ENCODE measurements at regions not wholly inside any gene's neighbourhood (a gene's known extent, or its start where the extent isn't known, plus 50 kb on each side); places are given as distances from the start of the nearest gene placed in this dataset.
"Not testable (repeated sequence)": the region's sequence is repeated elsewhere in the genome, so short reads cannot be mapped to it uniquely, and the experiment has no call there.

- no peak overlapping the region for H3K27ac ChIP-seq
These were observed 96.7 kb downstream of the ASB1 start for GRCh38 chr2:238523158-238524110.

GRCh38 chr2:238524426-238524983, 97.8 kb downstream of the ASB1 start:
- no peak for TF ChIP-seq CTCF (conservative IDR thresholded peaks at IDR 0.05)
- no peak overlapping the region for H3K27ac ChIP-seq

More at GRCh38 chr2:238523158-238524110, 96.7 kb downstream of the ASB1 start:
- TF ChIP-seq CTCF (conservative IDR thresholded peaks at IDR 0.05): no peak

GRCh38 chr2:238525990-238526389, 99.3 kb downstream of the ASB1 start:
- no peak overlapping the region for H3K27ac ChIP-seq
- no peak for TF ChIP-seq CTCF (conservative IDR thresholded peaks at IDR 0.05)

- TF ChIP-seq CTCF (conservative IDR thresholded peaks at IDR 0.05): no peak
- H3K27ac ChIP-seq: no peak overlapping the region
These were observed 100.8 kb downstream of the ASB1 start for GRCh38 chr2:238527565-238527964.

- peak; percentile 21 for TF ChIP-seq CTCF (conservative IDR thresholded peaks at IDR 0.05)
- H3K27ac ChIP-seq: peak overlapping the region; percentile 26
These were observed 102.4 kb downstream of the ASB1 start for GRCh38 chr2:238528953-238529781.

- H3K27ac ChIP-seq: not testable (repeated sequence)
These were observed 104.4 kb downstream of the ASB1 start for GRCh38 chr2:238531017-238531645.

GRCh38 chr2:238543732-238544131, 117.0 kb downstream of the ASB1 start:
- H3K27ac ChIP-seq: not testable (repeated sequence)

GRCh38 chr2:238548902-238549462, 122.3 kb downstream of the ASB1 start:
- TF ChIP-seq CTCF (conservative IDR thresholded peaks at IDR 0.05): no peak
- H3K27ac ChIP-seq: no peak overlapping the region
